GM23248 (cell line): ENCODE measurements at regions not wholly inside any gene's neighbourhood (a gene's known extent, or its start where the extent isn't known, plus 50 kb on each side); places are given as distances from the start of the nearest gene placed in this dataset.

Experiments used
- EZH2 ChIP-seq: fragments of 200-600 bp; sonication (generic); IDR thresholded peaks from 2 replicates; pipeline ENCODE4 v1.6.1; 2018; ENCODE audit warnings: antibody characterized with exemption, mild to moderate bottlenecking; ENCODE audit not compliant: insufficient read depth, poor library complexity, severe bottlenecking
- EZH2phosphoT487 ChIP-seq: fragments of 200-600 bp; sonication (generic); IDR thresholded peaks from 2 replicates; pipeline ENCODE4 v1.6.1; 2018; ENCODE audit warnings: antibody characterized with exemption, moderate library complexity, mild to moderate bottlenecking, low read depth; ENCODE audit not compliant: insufficient read depth

GRCh38 chr7:85602196-85602595 lies 415.3 kb upstream of the SEMA3D start:
- no peak for TF ChIP-seq EZH2
- no peak for TF ChIP-seq EZH2phosphoT487
